SK-N-SH (cell line): ENCODE measurements at regions not wholly inside any gene's neighbourhood (a gene's known extent, or its start where the extent isn't known, plus 50 kb on each side); places are given as distances from the start of the nearest gene placed in this dataset.

Source experiments
- CHD2 ChIP-seq: fragments of 150-350 bp; IDR thresholded peaks from 2 replicates; pipeline ENCODE4 v1.6.1; 2018; ENCODE audit warnings: low read length; ENCODE audit not compliant: partially characterized antibody
- CTCF ChIP-seq: fragments of 200-600 bp; sonication (generic); IDR thresholded peaks from 2 replicates; pipeline ENCODE4 v1.6.1; 2017; ENCODE audit warnings: antibody characterized with exemption, mild to moderate bottlenecking, moderate library complexity
- EP300 ChIP-seq, 2 experiments: IDR thresholded peaks; 2 replicates each; pipeline versions ENCODE4 v1.4.0 to v1.6.1; 2012; ENCODE audit warnings: borderline replicate concordance in 1 of 2, low read depth in 1 of 2, low read length in 1 of 2
- FOXM1 ChIP-seq: IDR thresholded peaks from 2 replicates; pipeline ENCODE4 v1.4.0; 2012; ENCODE audit warnings: low read depth, mild to moderate bottlenecking
- GABPA ChIP-seq: IDR thresholded peaks from 2 replicates; pipeline ENCODE4 v1.4.0; 2012; ENCODE audit warnings: low read depth, mild to moderate bottlenecking
- JUND ChIP-seq: IDR thresholded peaks from 2 replicates; pipeline ENCODE4 v1.4.0; 2012
- MAX ChIP-seq: IDR thresholded peaks from 2 replicates; pipeline ENCODE4 v1.4.0; 2012; ENCODE audit warnings: low read depth
- MXI1 ChIP-seq: IDR thresholded peaks from 2 replicates; pipeline ENCODE4 v1.6.1; 2012; ENCODE audit warnings: mild to moderate bottlenecking, low read depth, low read length, improper control_type of control experiment
- REST ChIP-seq: IDR thresholded peaks from 2 replicates; pipeline ENCODE4 v1.6.1; 2012; ENCODE audit warnings: mild to moderate bottlenecking, low read depth, low read length, moderate library complexity
- USF2 ChIP-seq: fragments of 150-350 bp; IDR thresholded peaks from 2 replicates; pipeline ENCODE4 v1.6.1; 2017; ENCODE audit warnings: antibody characterized with exemption, low read length, low read depth, borderline replicate concordance
- YY1 ChIP-seq: IDR thresholded peaks from 2 replicates; pipeline ENCODE4 v1.4.0; 2012; ENCODE audit warnings: low read depth, mild to moderate bottlenecking

- TF ChIP-seq YY1 (no peak), CTCF (no peak), USF2 (no peak), GABPA (no peak), REST (no peak), MAX (no peak), EP300 (IDR thresholded peaks at IDR 0.05; ENCODE audit: borderline replicate concordance in 1 of 2, low read depth in 1 of 2, low read length in 1 of 2) (no peak), CHD2 (no peak), JUND (no peak), MXI1 (no peak), FOXM1 (no peak)
Measured at GRCh38 chr9:108696156-108696555, 159.6 kb downstream of the ACTL7B start.
